ENCODE measurements at regions not wholly inside any gene's neighbourhood (a gene's known extent, or its start where the extent isn't known, plus 50 kb on each side); places are given as distances from the start of the nearest gene placed in this dataset.
"Not testable (repeated sequence)": the region's sequence is repeated elsewhere in the genome, so short reads cannot be mapped to it uniquely, and the experiment has no call there.

DNA sequence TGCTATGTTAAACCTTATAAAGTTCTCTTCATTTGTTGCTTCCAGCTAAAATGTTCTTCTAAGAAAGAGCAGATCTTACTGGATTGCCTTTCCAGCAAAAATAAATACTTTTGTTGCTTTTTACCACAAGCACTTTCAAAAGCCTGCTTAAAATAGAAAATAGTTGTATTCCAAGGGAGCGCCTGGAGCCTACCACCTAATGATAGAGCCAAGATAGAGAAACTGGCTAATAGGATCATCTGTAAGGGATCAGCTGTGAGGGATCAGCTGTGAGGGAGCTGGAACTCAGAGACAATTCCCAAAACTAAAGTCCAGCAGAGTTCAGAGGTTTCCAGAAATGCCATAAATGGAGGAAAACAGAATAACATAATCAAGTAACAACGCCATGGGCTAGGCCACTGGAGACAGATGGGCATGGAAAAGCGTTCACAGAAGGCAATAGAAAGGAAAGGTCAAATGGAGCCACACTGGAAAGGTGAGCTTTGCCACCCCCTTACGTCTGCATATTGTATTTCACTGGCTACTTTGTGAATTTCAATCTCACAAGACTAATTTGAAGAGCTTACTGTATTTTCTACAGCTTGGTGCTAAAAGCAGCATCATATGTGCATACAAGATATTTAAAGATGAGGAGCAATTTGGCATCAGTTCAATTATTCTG, 140.6 kb upstream of the TLE4 start:
- no peaks in the 10 kb centered on the region for H3K36me3 Mint-ChIP-seq (ENCODE audit: low read depth)
- H3K4me3 Mint-ChIP-seq, result no peak overlapping the region
- H3K27me3 Mint-ChIP-seq, result peaks cover 5% of the 10 kb centered on the region
- no peak for DNase-seq
- H3K27ac Mint-ChIP-seq, result no peak overlapping the region
- H3K4me1 Mint-ChIP-seq, result no peaks in the 10 kb centered on the region
- ChIA-PET POLR2A (no interaction called here), CTCF (no interaction called here)
- no peaks in the 10 kb centered on the region for H3K9me3 Mint-ChIP-seq

DNA sequence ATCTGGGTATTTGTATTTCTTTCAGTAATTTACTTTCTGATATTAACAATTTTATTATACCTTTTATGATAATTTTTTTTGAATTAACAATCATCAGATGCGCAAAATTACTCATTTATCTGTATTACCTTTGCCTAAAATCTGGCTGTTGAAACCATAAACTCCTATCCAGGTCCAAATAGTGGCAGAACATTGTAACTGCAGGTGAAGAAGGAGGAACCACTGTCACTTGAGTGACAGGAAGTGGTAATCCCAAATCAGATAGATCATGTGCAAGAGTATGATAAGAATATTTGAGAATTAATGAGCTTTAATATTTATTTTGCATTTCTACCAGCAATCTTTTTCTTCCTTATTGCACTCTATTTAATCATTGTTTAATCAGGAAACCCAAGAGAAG, 139.3 kb upstream of the TLE4 start:
- ChIA-PET POLR2A (no interaction called here), CTCF (interaction anchor here (1.4 to 1.5 kb wide), 2 partner anchors 20 to 29 kb away, joined by 3 read pairs; no protein-coding TSS in a partner anchor)
- H3K27me3 Mint-ChIP-seq, result peaks cover 5% of the 10 kb centered on the region
- DNase-seq, result no peak
- no peaks in the 10 kb centered on the region for H3K9me3 Mint-ChIP-seq
- H3K36me3 Mint-ChIP-seq (ENCODE audit: low read depth), result no peaks in the 10 kb centered on the region
- no peak overlapping the region for H3K27ac Mint-ChIP-seq
- no peak overlapping the region for H3K4me3 Mint-ChIP-seq
- no peaks in the 10 kb centered on the region for H3K4me1 Mint-ChIP-seq

DNA sequence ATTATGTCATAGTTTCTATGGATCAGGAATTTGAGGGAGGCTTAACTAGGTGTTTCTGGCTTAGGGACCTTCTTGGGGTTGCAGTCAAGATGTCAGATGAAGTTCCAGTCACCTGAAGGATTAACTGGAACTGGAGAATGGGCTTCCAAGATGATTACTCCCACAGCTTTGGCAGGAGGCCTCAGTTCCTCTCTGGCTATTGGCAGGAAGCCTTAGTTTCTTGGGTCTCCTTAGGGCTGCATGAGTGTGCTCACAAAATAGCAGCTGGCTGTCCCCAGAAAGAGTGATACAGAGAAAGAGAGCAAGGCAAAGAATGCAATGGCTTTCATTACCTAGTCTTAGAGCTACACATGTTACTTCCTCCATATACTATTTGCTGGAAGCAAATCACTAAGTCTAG, 138.1 kb upstream of the TLE4 start:
- no peaks in the 10 kb centered on the region for H3K36me3 Mint-ChIP-seq (ENCODE audit: low read depth)
- no peak overlapping the region for H3K4me3 Mint-ChIP-seq
- H3K9me3 Mint-ChIP-seq, result no peaks in the 10 kb centered on the region
- H3K27me3 Mint-ChIP-seq, result peaks cover 5% of the 10 kb centered on the region
- H3K4me1 Mint-ChIP-seq, result no peaks in the 10 kb centered on the region
- no peak for DNase-seq
- ChIA-PET CTCF (no interaction called here), POLR2A (no interaction called here)
- no peak overlapping the region for H3K27ac Mint-ChIP-seq

DNA sequence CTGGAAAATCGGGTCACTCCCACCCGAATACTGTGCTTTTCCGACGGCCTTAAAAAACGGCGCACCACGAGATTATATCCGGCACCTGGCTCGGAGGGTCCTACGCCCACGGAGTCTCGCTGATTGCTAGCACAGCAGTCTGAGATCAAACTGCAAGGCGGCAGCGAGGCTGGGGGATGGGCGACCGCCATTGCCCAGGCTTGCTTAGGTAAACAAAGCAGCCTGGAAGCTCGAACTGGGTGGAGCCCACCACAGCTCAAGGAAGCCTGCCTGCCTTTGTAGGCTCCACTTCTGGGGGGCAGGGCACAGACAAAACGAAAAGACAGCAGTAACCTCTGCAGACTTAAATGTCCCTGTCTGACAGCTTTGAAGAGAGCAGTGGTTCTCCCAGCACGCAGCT, 132.5 kb upstream of the TLE4 start:
- POLR2A ChIA-PET; H3K4me3 Mint-ChIP-seq; H3K9me3 Mint-ChIP-seq; H3K27me3 Mint-ChIP-seq; H3K4me1 Mint-ChIP-seq; H3K36me3 Mint-ChIP-seq (ENCODE audit: low read depth); CTCF ChIA-PET; H3K27ac Mint-ChIP-seq: not testable (repeated sequence)
- peak; percentile 26 for DNase-seq

DNA sequence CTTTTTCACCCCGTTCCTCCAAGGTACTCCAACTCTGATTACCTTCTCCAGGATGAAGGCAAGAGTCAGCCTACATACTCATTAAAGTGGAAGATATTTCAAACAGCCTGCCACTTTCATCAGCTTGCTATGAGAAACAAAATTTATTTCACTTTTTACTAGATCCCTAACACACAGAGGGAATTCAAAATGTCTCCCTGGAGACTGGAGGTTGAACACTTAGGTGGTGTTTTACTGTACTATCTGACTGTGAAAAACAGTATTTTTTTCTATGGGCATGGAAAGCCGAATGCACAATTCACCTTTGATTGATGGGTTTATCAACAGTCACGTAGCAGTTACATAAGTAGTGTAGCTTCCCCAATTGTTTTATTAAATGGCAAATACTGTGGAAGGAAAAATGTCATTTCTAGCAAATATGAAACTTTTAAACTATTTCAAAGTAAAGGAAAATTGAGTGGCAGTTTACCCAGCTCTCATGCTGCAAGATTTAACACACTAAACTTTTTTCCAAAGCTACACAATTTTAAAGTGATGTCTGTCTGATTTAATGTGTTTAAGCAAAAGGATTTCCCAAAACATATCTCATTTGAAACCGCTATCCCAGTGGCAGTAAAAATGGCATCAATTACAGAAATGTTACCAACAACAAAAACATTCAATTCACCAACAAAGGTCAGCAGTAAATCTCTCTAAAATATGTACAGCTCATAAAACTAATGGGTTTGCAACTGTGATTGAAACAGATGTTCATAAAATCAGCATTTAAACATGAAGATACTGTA, 125.0 kb upstream of the TLE4 start:
- ChIA-PET POLR2A (no interaction called here), CTCF (interaction anchor here (0.6 kb wide), 1 partner anchor 171 kb away, joined by 3 read pairs; no protein-coding TSS in a partner anchor)
- Mint-ChIP-seq H3K4me1 (no peaks in the 10 kb centered on the region), H3K27me3 (peaks cover 2% of the 10 kb centered on the region), H3K36me3 (ENCODE audit: low read depth) (no peaks in the 10 kb centered on the region), H3K27ac (no peak overlapping the region), H3K4me3 (no peak overlapping the region), H3K9me3 (no peaks in the 10 kb centered on the region)
- DNase-seq, result no peak

DNA sequence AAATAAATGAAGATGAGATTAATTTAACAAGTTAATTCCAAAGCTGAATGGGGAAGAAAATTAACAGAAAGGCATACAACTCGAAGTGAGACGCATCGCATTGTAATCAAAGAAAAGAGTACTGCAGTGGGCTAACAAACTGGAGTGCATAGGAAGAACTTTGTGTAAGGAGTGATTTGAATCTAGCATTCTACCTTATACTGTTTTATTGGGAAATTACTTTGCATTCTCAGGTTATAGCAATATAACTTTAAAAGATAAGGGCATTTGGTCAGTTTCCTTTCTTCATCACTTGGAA, 124.5 kb upstream of the TLE4 start:
- Mint-ChIP-seq H3K4me3 (no peak overlapping the region), H3K4me1 (no peaks in the 10 kb centered on the region), H3K36me3 (ENCODE audit: low read depth) (no peaks in the 10 kb centered on the region), H3K27me3 (peaks cover 2% of the 10 kb centered on the region), H3K27ac (no peak overlapping the region), H3K9me3 (peaks cover under 1% of the 10 kb centered on the region)
- POLR2A ChIA-PET, result no interaction called here
- no peak for DNase-seq
- CTCF ChIA-PET, result interaction anchor here (0.6 kb wide), 1 partner anchor 171 kb away, joined by 3 read pairs; no protein-coding TSS in a partner anchor

DNA sequence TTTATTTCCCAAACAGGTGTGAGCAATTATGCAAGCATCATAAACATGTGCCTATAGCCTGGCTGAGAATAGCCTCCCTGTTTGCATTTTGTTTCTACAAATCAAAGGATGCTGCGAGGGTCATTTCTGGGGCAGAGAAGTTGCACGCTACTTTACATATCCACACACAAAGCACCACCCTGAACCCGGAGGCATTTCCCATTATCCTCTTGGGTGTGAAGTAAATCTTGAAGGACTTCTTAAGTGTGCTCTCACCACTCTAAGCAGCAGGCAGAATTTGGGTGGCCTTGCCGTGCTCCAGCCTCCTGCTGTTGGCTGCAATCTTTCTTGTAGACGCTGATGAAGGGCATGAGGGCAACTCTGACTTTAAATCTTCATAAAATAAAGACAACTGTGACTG, 124.0 kb upstream of the TLE4 start:
- no peaks in the 10 kb centered on the region for H3K4me1 Mint-ChIP-seq
- no peak for DNase-seq
- H3K9me3 Mint-ChIP-seq, result peaks cover 3% of the 10 kb centered on the region
- H3K36me3 Mint-ChIP-seq (ENCODE audit: low read depth), result no peaks in the 10 kb centered on the region
- CTCF ChIA-PET, result interaction anchor here (0.5 kb wide), 1 partner anchor 325 kb away, joined by 3 read pairs; no protein-coding TSS in a partner anchor
- H3K27ac Mint-ChIP-seq, result no peak overlapping the region
- H3K27me3 Mint-ChIP-seq, result peaks cover 5% of the 10 kb centered on the region
- POLR2A ChIA-PET, result no interaction called here
- H3K4me3 Mint-ChIP-seq, result no peak overlapping the region

DNA sequence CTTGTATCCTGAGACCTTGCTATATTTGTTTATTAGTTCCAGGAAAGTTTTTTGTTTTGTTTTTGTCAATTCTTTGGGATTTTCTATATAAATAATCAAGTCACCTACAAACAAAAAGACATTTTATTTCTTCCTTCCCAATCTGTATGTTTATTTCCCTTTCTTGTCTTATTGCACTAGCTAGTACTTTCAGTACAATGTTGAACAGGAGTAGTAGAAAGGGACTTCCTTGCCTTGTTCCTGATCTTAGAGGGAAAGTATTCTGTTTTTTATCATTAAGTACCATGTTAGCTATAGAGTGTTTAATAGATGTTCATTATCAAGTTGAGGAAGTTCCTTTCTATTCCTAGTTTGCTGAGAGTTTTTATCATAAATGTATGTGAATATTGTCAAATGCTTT, 119.5 kb upstream of the TLE4 start:
- Mint-ChIP-seq H3K27me3 (peaks cover 6% of the 10 kb centered on the region), H3K27ac (no peak overlapping the region), H3K4me1 (no peaks in the 10 kb centered on the region), H3K4me3 (no peak overlapping the region), H3K36me3 (ENCODE audit: low read depth) (no peaks in the 10 kb centered on the region), H3K9me3 (peaks cover 3% of the 10 kb centered on the region)
- ChIA-PET CTCF (no interaction called here), POLR2A (no interaction called here)
- no peak for DNase-seq

DNA sequence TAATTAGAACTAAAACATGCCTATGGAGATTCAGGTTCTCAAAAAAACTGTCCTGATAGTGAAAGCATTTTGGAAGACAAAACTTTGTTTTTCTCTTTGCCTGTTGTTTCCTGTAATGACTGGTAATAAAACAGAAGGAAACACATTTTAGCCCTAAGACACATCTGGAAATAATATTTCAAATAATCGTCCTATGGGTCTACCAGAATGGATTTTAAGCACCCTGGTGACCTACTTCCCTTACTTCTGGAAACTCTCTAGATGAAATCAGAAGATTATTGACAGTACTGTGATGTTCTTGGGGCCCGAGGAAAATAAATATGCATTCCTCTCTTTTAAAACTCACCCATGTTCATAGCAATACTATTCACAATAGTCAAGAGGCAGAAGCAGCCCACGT, 110.1 kb upstream of the TLE4 start:
- ChIA-PET POLR2A (no interaction called here), CTCF (no interaction called here)
- no peak for DNase-seq
- Mint-ChIP-seq H3K4me1 (no peaks in the 10 kb centered on the region), H3K4me3 (no peak overlapping the region), H3K36me3 (ENCODE audit: low read depth) (no peaks in the 10 kb centered on the region), H3K27ac (no peak overlapping the region), H3K27me3 (peaks cover 1% of the 10 kb centered on the region), H3K9me3 (no peaks in the 10 kb centered on the region)

DNA sequence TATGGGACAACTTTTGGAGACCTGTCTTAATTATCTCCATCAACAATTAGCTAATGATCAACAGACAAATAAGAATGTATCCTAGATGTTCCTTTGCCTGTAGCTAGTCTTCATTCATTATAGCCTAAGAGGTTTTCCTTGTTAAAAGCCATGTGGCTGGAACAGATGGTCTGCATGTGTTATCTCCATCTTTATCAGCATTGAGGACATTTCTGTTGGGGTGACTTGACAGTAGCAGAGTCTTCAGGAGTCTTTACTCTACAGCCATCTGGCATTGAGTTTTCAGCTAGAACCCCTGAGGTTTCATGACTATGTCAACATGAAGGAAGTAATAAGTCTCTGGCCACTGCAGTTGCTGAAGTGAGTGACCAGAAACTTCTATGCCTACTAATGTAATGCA, 106.6 kb upstream of the TLE4 start:
- no peak overlapping the region for H3K4me3 Mint-ChIP-seq
- ChIA-PET POLR2A (no interaction called here), CTCF (no interaction called here)
- no peak for DNase-seq
- H3K4me1 Mint-ChIP-seq, result peaks cover 18% of the 10 kb centered on the region
- H3K36me3 Mint-ChIP-seq (ENCODE audit: low read depth), result no peaks in the 10 kb centered on the region
- H3K9me3 Mint-ChIP-seq, result no peaks in the 10 kb centered on the region
- peaks cover 1% of the 10 kb centered on the region for H3K27me3 Mint-ChIP-seq
- no peak overlapping the region for H3K27ac Mint-ChIP-seq

DNA sequence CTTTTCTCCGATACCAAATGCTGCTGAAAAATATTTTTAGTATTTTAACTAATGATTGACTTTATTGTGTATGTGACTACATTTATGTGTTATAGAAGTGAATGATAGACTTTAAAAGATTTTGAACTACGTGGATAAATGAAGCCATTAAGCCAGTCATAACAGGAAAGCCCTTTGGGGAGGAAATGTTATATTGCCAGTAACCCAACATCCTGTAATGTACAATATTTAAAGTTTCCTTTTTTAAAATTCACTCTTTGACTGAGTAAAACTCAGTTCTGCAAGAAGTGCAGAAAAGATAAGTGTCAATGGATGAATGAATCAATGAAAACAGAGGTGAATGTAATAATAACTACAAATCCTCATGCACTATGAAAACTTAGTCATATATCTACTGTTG, 102.6 kb upstream of the TLE4 start:
- Mint-ChIP-seq H3K27me3 (no peaks in the 10 kb centered on the region), H3K4me1 (peaks cover 32% of the 10 kb centered on the region), H3K4me3 (no peak overlapping the region), H3K9me3 (no peaks in the 10 kb centered on the region), H3K27ac (peak overlapping the region; percentile 9), H3K36me3 (ENCODE audit: low read depth) (no peaks in the 10 kb centered on the region)
- CTCF ChIA-PET, result no interaction called here
- no peak for DNase-seq
- POLR2A ChIA-PET, result no interaction called here

DNA sequence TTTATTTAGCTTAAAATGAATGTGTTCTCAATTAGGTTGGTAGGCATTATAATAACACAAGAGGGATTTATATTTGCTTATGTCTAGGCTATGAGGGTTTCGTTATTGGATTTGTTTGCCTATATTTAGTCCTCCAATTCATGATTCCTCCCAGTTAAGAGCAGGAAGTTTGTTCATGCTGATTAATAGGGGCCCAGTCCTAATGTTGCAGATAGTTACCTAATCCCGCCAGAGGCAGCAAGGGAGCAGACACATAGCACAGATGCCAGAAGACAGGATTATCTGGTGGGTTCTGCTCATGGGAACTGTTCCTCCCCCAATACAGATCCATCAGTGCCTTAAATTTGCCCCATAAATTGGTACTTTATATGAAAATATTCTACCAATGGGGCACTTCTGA, 100.8 kb upstream of the TLE4 start:
- H3K27me3 Mint-ChIP-seq, result no peaks in the 10 kb centered on the region
- H3K36me3 Mint-ChIP-seq (ENCODE audit: low read depth), result no peaks in the 10 kb centered on the region
- no peak overlapping the region for H3K4me3 Mint-ChIP-seq
- H3K4me1 Mint-ChIP-seq, result peaks cover 32% of the 10 kb centered on the region
- no peak for DNase-seq
- CTCF ChIA-PET, result no interaction called here
- POLR2A ChIA-PET, result no interaction called here
- no peak overlapping the region for H3K27ac Mint-ChIP-seq
- H3K9me3 Mint-ChIP-seq, result no peaks in the 10 kb centered on the region

DNA sequence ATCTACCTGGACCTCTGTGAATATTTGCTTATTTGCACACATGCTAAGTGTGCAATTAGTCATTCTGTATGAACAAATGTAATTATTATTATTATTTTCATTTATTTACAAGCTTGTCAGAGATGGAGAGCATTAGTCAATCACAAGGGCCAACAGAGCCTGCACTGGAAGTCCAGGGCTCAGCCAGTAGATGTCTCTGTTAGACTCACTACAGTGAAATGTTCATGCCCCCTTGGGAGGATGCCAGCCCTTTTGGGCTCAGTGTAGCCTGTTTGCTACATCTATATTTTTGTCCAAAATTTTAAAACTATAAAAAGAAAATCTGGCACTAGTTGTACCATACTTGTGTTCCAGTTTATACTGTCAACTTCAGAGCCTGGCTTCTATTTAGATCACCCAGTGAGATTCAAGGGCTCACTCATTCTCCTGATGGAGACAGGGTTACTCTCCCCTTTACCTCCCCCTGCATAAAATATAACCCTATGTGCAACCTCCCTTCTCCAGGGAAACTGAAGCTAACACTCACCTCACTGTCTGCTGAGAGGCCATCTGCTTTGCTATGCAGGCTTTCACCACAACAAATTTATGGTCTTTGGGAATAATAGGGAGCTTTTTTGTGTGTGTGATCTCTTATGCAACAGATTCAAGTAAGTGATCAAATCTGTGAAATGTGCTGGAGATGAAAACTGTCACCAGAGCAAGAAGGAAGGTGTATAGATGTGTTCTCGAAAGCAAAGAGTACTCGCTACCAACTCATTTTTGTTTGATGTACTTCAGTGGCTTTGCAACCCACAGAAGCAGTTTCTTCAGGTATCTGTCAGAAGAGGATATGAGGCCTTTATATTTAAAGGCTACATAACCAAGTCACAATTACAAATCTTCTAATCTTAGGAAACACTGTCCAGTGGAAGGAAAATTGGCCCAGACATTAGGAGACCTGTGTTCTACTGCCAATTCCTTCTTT, 99.9 kb upstream of the TLE4 start:
- DNase-seq, result peak; percentile 8
- Mint-ChIP-seq H3K4me3 (no peak overlapping the region), H3K27me3 (no peaks in the 10 kb centered on the region), H3K9me3 (no peaks in the 10 kb centered on the region), H3K27ac (no peak overlapping the region), H3K36me3 (ENCODE audit: low read depth) (no peaks in the 10 kb centered on the region), H3K4me1 (peaks cover 32% of the 10 kb centered on the region)
- ChIA-PET POLR2A (no interaction called here), CTCF (no interaction called here)
